Vagina (tissue), 2 donors: ENCODE measurements at regions not wholly inside any gene's neighbourhood (a gene's known extent, or its start where the extent isn't known, plus 50 kb on each side); places are given as distances from the start of the nearest gene placed in this dataset.
"Not testable (repeated sequence)": the region's sequence is repeated elsewhere in the genome, so short reads cannot be mapped to it uniquely, and the experiment has no call there.

Experiments used
- DNase-seq, 2 donors: peaks; one replicate each; pipeline ENCODE4 v3.0.0-alpha.2; 2017; ENCODE audit errors: extremely low spot score in 2 of 2
- H3K27ac ChIP-seq: fragments of 200-600 bp; sonication (generic); one replicate; pipeline ENCODE4 v1.5.1; 2019
- H3K27me3 ChIP-seq: fragments of 200-600 bp; sonication (generic); one replicate; pipeline ENCODE4 v1.5.1; 2019
- H3K36me3 ChIP-seq, 2 donors: fragments of 200-600 bp; sonication (generic); one replicate each; pipeline ENCODE4 v1.5.1; 2017 to 2019
- H3K4me1 ChIP-seq: fragments of 200-600 bp; sonication (generic); one replicate; pipeline ENCODE4 v1.5.1; 2019
- H3K4me3 ChIP-seq, 2 donors: fragments of 200-600 bp; sonication (generic); 1 replicate in 1 of 2; 2 replicates in 1 of 2; pipeline ENCODE4 v1.5.1; 2016 to 2019
- H3K9me3 ChIP-seq: fragments of 200-600 bp; sonication (generic); one replicate; pipeline ENCODE4 v1.5.1; 2019
- CTCF ChIP-seq, 3 experiments: fragments of 450-650 bp in 2 of 3; fragments of 200-600 bp in 1 of 3; sonication (generic) in 1 of 3; IDR thresholded peaks; one replicate each; pipeline ENCODE4 v1.5.1; 2017 to 2019; ENCODE audit warnings: antibody characterized with exemption in 3 of 3, mild to moderate bottlenecking in 2 of 3, moderate library complexity in 2 of 3
- POLR2A ChIP-seq, 2 donors: fragments of 450-650 bp; IDR thresholded peaks; one replicate each; pipeline ENCODE4 v1.6.1; 2017; ENCODE audit warnings: antibody characterized with exemption in 2 of 2, mild to moderate bottlenecking in 2 of 2, moderate library complexity in 2 of 2
- POLR2AphosphoS5 ChIP-seq, 2 donors: sonication (generic); formaldehyde crosslinking; IDR thresholded peaks; one replicate each; pipeline ENCODE4 v1.9.0; 2017; ENCODE audit warnings: antibody characterized with exemption in 2 of 2, mild to moderate bottlenecking in 2 of 2, low read depth in 1 of 2; ENCODE audit not compliant: insufficient read depth in 1 of 2
- intact Hi-C: fragments of 100-400 bp; cut with DNase I; formaldehyde crosslinking; loops from one replicate; pipeline ENCODE4 v1.15.1; 2023

DNA sequence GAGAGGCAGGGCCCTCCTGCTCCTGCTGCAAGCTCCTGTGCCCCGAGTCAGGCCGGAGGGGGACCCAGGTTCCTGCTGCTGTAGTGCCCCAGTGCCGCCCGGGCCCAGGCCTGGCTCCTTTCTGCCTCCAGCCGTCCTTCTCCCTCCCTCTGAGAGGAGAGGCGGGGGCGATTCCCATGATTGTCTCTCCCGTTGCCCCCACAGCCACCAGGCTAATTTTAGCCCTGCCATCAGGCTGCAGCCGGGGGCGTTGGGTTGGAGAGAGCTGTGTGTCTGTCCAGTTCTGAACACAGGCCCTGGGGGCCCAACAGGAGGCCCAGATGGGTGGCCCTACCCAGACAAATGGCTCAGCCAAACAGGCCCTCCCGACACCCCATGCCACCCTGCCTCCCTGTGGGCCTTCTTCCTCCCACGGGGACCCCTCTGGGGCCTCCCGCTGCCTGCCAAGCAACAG, 214.8 kb downstream of the TBC1D2B start:
- Histone ChIP-seq H3K27ac (no peak overlapping the region), H3K27me3 (no peaks in the 10 kb centered on the region), H3K36me3 (no peaks in the 10 kb centered on the region), H3K4me1 (no peaks in the 10 kb centered on the region), H3K9me3 (no peaks in the 10 kb centered on the region), H3K4me3 (no peak overlapping the region)
- intact Hi-C loops = no loop called here
- DNase-seq = no peak
- TF ChIP-seq POLR2AphosphoS5 (IDR thresholded peaks at IDR 0.05; ENCODE audit: insufficient read depth in 1 of 2, low read depth in 1 of 2) = no peak
- no peak for TF ChIP-seq CTCF (IDR thresholded peaks at IDR 0.05)
- TF ChIP-seq POLR2A (IDR thresholded peaks at IDR 0.05) = no peak

GRCh38 chr15:77861997-77862635, 215.4 kb downstream of the TBC1D2B start:
- intact Hi-C loops, H3K4me3 ChIP-seq, DNase-seq, H3K27ac ChIP-seq, H3K4me1 ChIP-seq, H3K27me3 ChIP-seq, H3K9me3 ChIP-seq, H3K36me3 ChIP-seq: not testable (repeated sequence)

DNA sequence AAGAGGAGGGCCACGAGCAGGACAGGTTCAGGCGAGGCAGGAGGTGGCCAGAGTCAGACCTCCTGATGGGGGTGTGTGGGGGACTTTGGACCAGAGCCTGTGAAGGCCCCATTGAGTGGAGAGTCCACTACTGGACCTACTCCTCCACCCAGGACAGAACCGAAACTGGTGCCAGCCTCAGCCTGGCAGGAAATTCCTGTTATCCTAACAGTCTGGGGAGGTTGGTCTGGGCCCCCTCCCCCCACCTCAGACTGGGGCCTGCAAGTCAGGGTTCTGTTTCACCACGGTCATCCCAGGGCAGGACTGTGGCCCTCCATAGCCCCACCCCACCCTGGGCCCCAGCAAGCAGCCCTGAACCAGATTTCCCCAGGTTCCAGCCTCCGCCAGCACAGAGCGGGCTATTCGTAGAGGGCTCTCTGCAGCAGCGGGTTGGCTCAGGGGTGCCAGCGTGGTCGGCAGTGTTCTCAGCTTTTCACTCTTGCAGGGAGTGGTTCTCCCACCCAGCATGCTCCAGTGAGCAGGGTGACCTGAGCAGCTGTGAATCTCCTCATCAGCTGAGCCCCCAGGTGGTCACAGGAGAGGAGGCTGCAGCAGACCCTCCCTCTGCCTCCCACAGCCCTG, 217.3 kb downstream of the TBC1D2B start:
- no peaks in the 10 kb centered on the region for H3K9me3 ChIP-seq
- no peaks in the 10 kb centered on the region for H3K4me1 ChIP-seq
- no peaks in the 10 kb centered on the region for H3K36me3 ChIP-seq
- TF ChIP-seq POLR2AphosphoS5 (IDR thresholded peaks at IDR 0.05; ENCODE audit: insufficient read depth in 1 of 2, low read depth in 1 of 2) = no peak
- intact Hi-C loops = no loop called here
- no peak for DNase-seq
- H3K27me3 ChIP-seq = no peaks in the 10 kb centered on the region
- no peak overlapping the region for H3K4me3 ChIP-seq
- H3K27ac ChIP-seq = no peak overlapping the region

GRCh38 chr15:77859491-77860060, 217.9 kb downstream of the TBC1D2B start:
- H3K27ac ChIP-seq = no peak overlapping the region
- intact Hi-C loops = no loop called here
- no peaks in the 10 kb centered on the region for H3K36me3 ChIP-seq
- no peak overlapping the region for H3K4me3 ChIP-seq
- H3K4me1 ChIP-seq = no peaks in the 10 kb centered on the region
- no peaks in the 10 kb centered on the region for H3K27me3 ChIP-seq
- no peak for DNase-seq
- no peaks in the 10 kb centered on the region for H3K9me3 ChIP-seq
- TF ChIP-seq POLR2A (IDR thresholded peaks at IDR 0.05) (no peak), POLR2AphosphoS5 (IDR thresholded peaks at IDR 0.05; ENCODE audit: insufficient read depth in 1 of 2, low read depth in 1 of 2) (no peak), CTCF (IDR thresholded peaks at IDR 0.05) (no peak)

DNA sequence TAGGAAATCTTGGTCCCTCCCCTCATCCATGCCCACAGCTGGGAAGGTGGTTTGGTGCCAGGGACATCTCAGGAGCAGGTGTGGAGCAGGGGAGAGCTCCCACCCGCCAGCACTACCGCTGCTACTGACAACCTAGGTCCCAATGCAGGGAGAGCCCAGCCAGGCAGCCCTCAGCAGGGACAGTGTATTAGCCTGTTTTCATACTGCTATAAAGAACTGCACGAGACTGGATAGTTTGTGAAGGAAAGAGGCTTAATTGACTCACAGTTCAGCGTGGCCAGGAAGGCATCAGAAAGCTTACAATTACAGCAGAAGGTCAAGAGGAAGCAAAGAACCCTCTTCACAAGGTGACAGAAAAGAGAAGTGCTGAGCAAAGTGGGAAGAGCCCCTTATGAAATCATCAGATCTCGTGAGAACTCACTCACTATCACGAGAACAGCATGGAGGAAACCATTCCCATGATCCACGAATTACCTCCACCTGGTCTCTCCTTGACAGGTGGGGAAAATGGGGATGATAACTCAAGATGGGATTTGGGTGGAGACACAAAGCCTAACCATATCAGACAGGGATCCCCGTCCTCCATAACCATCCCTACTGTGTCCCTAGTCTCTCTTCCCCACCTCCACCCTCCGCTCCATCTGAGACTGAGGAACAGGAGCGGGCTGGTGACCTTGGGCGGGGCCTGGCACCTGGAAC, 218.6 kb downstream of the TBC1D2B start:
- H3K36me3 ChIP-seq = no peaks in the 10 kb centered on the region
- no peak for TF ChIP-seq POLR2A (IDR thresholded peaks at IDR 0.05)
- no peak for TF ChIP-seq POLR2AphosphoS5 (IDR thresholded peaks at IDR 0.05; ENCODE audit: insufficient read depth in 1 of 2, low read depth in 1 of 2)
- no peak for TF ChIP-seq CTCF (IDR thresholded peaks at IDR 0.05)
- no peak for DNase-seq
- no peaks in the 10 kb centered on the region for H3K27me3 ChIP-seq
- intact Hi-C loops = no loop called here
- no peaks in the 10 kb centered on the region for H3K4me1 ChIP-seq
- H3K4me3 ChIP-seq = no peak overlapping the region
- no peak overlapping the region for H3K27ac ChIP-seq
- H3K9me3 ChIP-seq = no peaks in the 10 kb centered on the region
